NCI-H524 (cell line): ENCODE measurements at regions not wholly inside any gene's neighbourhood (a gene's known extent, or its start where the extent isn't known, plus 50 kb on each side); places are given as distances from the start of the nearest gene placed in this dataset.

ENCODE experiments used
- DNase-seq, 2 experiments: peaks; one replicate each; lab custom pipeline; 2025; lab: John Stamatoyannopoulos, UW

GRCh38 chr2:20540587-20541293, 93.9 kb downstream of the RHOB start:
- DNase-seq, result peak; percentile 61 to 91

GRCh38 chr2:20541294-20541640, 94.4 kb downstream of the RHOB start:
- DNase-seq, result no peak

- peak; percentile 47 to 90 for DNase-seq
Measured at GRCh38 chr2:20541651-20542050, 94.8 kb downstream of the RHOB start.

- DNase-seq, result no peak
Measured at GRCh38 chr2:20542269-20542668, 95.4 kb downstream of the RHOB start.

- DNase-seq, result peak in 1 of 2 experiments; percentile 67
Measured at GRCh38 chr2:20542746-20543468, 96.0 kb downstream of the RHOB start.

GRCh38 chr2:20543469-20544152, 96.7 kb downstream of the RHOB start:
- DNase-seq, result peak; percentile 74 to 90

GRCh38 chr2:20544153-20544747, 97.4 kb downstream of the RHOB start:
- DNase-seq, result peak; percentile 74 to 80

GRCh38 chr2:20549144-20549543, 101.8 kb downstream of the HS1BP3 start:
- no peak for DNase-seq

GRCh38 chr2:20549691-20550348, 101.1 kb downstream of the HS1BP3 start:
- DNase-seq, result no peak

- no peak for DNase-seq
Measured at GRCh38 chr2:20551260-20551944, 99.5 kb downstream of the HS1BP3 start.

GRCh38 chr2:20551945-20552328, 99.0 kb downstream of the HS1BP3 start:
- no peak for DNase-seq

GRCh38 chr2:20552847-20553246, 98.1 kb downstream of the HS1BP3 start:
- no peak for DNase-seq

- no peak for DNase-seq
Measured at GRCh38 chr2:20553580-20553979, 97.3 kb downstream of the HS1BP3 start.

- no peak for DNase-seq
Measured at GRCh38 chr2:20555954-20556353, 94.9 kb downstream of the HS1BP3 start.

- DNase-seq, result no peak
Measured at GRCh38 chr2:20556756-20557155, 94.1 kb downstream of the HS1BP3 start.

- no peak for DNase-seq
Measured at GRCh38 chr2:20557226-20557625, 93.7 kb downstream of the HS1BP3 start.

- DNase-seq, result no peak
Measured at GRCh38 chr2:20557635-20558034, 93.3 kb downstream of the HS1BP3 start.

- no peak for DNase-seq
Measured at GRCh38 chr2:20558391-20559150, 92.3 kb downstream of the HS1BP3 start.

GRCh38 chr2:20559277-20559676, 91.6 kb downstream of the HS1BP3 start:
- no peak for DNase-seq

- DNase-seq, result no peak
Measured at GRCh38 chr2:20560011-20560410, 90.9 kb downstream of the HS1BP3 start.
